A549 (cell line): ENCODE measurements at regions not wholly inside any gene's neighbourhood (a gene's known extent, or its start where the extent isn't known, plus 50 kb on each side); places are given as distances from the start of the nearest gene placed in this dataset.

ENCODE experiments used
- ATAC-seq, 2 experiments: fragments of 200-7000 bp in 1 of 2; fragments of >200 bp in 1 of 2; cut with Nextera tagmentation in 1 of 2; cut with Tn5 transposase in 1 of 2; 3 replicates each; pipeline versions ENCODE4 v1.8.0 to v1.9.1; 2018 to 2020; ENCODE audit warnings: mild to moderate bottlenecking in 1 of 2, moderate library complexity in 1 of 2
- CTCF ChIA-PET: fragments of 300-600 bp; sonication (Branson Sonifier 250); formaldehyde crosslinking; extraction: SDS; loops from one replicate; lab custom pipeline; 2021; ENCODE audit warnings: antibody characterized with exemption, inconsistent platforms; lab: Yijun Ruan, JAX
- POLR2A ChIA-PET: fragments of 350-600 bp; formaldehyde crosslinking; extraction: SDS; loops from one replicate; lab custom pipeline; 2021; ENCODE audit warnings: antibody characterized with exemption, inconsistent platforms; lab: Yijun Ruan, JAX
- DNase-seq, 2 experiments: peaks; one replicate each; pipeline versions ENCODE4 v3.0.0 to v3.0.0-alpha.2; 2011 to 2016; ENCODE audit warnings: low read depth in 1 of 2, low spot score in 1 of 2
- FAIRE-seq: peaks from 2 replicates; lab custom pipeline; 2011; peaks lifted over from hg19 to GRCh38; lab: Jason Lieb, UNC
- H3K27ac ChIP-seq, 2 experiments: fragments of >200 bp; sonication (Bioruptor Twin); formaldehyde crosslinking; 3 replicates each; pipeline ENCODE4 v1.5.1; 2016 to 2017
- H3K4me1 ChIP-seq: fragments of >200 bp; sonication (Bioruptor Twin); formaldehyde crosslinking; 3 replicates; pipeline ENCODE4 v1.6.1; 2016
- H3K4me2 ChIP-seq: fragments of >200 bp; sonication (Bioruptor Twin); formaldehyde crosslinking; 3 replicates; pipeline ENCODE4 v1.6.1; 2016
- H3K4me3 ChIP-seq: fragments of >200 bp; sonication (Bioruptor Twin); formaldehyde crosslinking; 3 replicates; pipeline ENCODE4 v1.5.1; 2016
- H3K9me3 ChIP-seq: fragments of >200 bp; sonication (Bioruptor Twin); formaldehyde crosslinking; 3 replicates; pipeline ENCODE4 v1.6.1; 2016
- BHLHE40 ChIP-seq: IDR thresholded peaks from 2 replicates; pipeline ENCODE4 v1.6.1; 2012; ENCODE audit warnings: low read depth, low read length, inconsistent platforms
- CBX8 ChIP-seq: fragments of 200-600 bp; sonication (generic); IDR thresholded peaks from 2 replicates; pipeline ENCODE4 v1.6.1; 2016
- CEBPB ChIP-seq, 2 experiments: fragments of >200 bp in 1 of 2; sonication (Bioruptor Twin) in 1 of 2; formaldehyde crosslinking in 1 of 2; IDR thresholded peaks; 2 replicates each; pipeline ENCODE4 v1.6.1; 2012 to 2016
- CHD2 ChIP-seq: fragments of 150-350 bp; IDR thresholded peaks from 2 replicates; pipeline ENCODE4 v1.6.1; 2014; ENCODE audit warnings: low read length; ENCODE audit not compliant: partially characterized antibody
- EP300 ChIP-seq, 2 experiments: fragments of >200 bp; sonication (Bioruptor Twin); formaldehyde crosslinking; IDR thresholded peaks; 2 replicates in 1 of 2; 3 replicates in 1 of 2; pipeline ENCODE4 v1.6.1; 2016 to 2017
- FOSL2 ChIP-seq, 2 experiments: fragments of 450-650 bp in 1 of 2; fragments of >200 bp in 1 of 2; sonication (Bioruptor Twin) in 1 of 2; formaldehyde crosslinking; IDR thresholded peaks; 2 replicates each; pipeline versions ENCODE4 v1.5.0 to v1.6.1; 2016 to 2020; ENCODE audit warnings: mild to moderate bottlenecking in 1 of 2, moderate library complexity in 1 of 2
- FOXS1 ChIP-seq: fragments of 250-450 bp; sonication (Bioruptor Pico); IDR thresholded peaks from 2 replicates; pipeline ENCODE4 v1.5.0; 2020; ENCODE audit warnings: mild to moderate bottlenecking, moderate library complexity
- HDAC2 ChIP-seq: fragments of 200-600 bp; sonication (generic); IDR thresholded peaks from 2 replicates; pipeline ENCODE4 v1.6.1; 2016
- HEYL ChIP-seq: fragments of 250-450 bp; sonication (Bioruptor Pico); IDR thresholded peaks from 2 replicates; pipeline ENCODE4 v1.8.0; 2021; ENCODE audit warnings: mild to moderate bottlenecking, moderate library complexity
- HOXA7 ChIP-seq: fragments of 250-450 bp; sonication (Bioruptor Pico); IDR thresholded peaks from 2 replicates; pipeline ENCODE4 v1.5.0; 2020; ENCODE audit warnings: mild to moderate bottlenecking, moderate library complexity
- HOXB13 ChIP-seq: fragments of 250-450 bp; sonication (Bioruptor Pico); IDR thresholded peaks from 2 replicates; pipeline ENCODE4 v1.5.0; 2020; ENCODE audit warnings: low read depth, mild to moderate bottlenecking, moderate library complexity
- MAFK ChIP-seq: fragments of 450-650 bp; IDR thresholded peaks from 2 replicates; pipeline ENCODE4 v1.6.1; 2014; ENCODE audit not compliant: partially characterized antibody
- MYC ChIP-seq: IDR thresholded peaks from 2 replicates; pipeline ENCODE4 v1.6.1; 2012; ENCODE audit warnings: mild to moderate bottlenecking, inconsistent platforms, low read length, improper control_type of control experiment, borderline replicate concordance
- RFX5 ChIP-seq: fragments of 450-650 bp; IDR thresholded peaks from 2 replicates; pipeline ENCODE4 v1.7.1; 2014; ENCODE audit warnings: antibody characterized with exemption, mild to moderate bottlenecking, moderate library complexity
- SREBF2 ChIP-seq: fragments of 450-650 bp; IDR thresholded peaks from 2 replicates; pipeline ENCODE4 v1.6.1; 2014; ENCODE audit warnings: mild to moderate bottlenecking, moderate library complexity
- TFCP2L1 ChIP-seq: fragments of 250-450 bp; sonication (Bioruptor Pico); IDR thresholded peaks from 2 replicates; pipeline ENCODE4 v1.5.0; 2021; ENCODE audit warnings: mild to moderate bottlenecking
- ZFP36 ChIP-seq: fragments of 450-650 bp; IDR thresholded peaks from 2 replicates; pipeline ENCODE4 v1.6.1; 2014; ENCODE audit warnings: borderline replicate concordance; ENCODE audit not compliant: partially characterized antibody
- WGBS: methylation state at CpG from one replicate; pipeline ENCODE4 v1.1.6; 2017; ENCODE audit errors: missing lambda C conversion rate; 5-methylcytosine and 5-hydroxymethylcytosine counted together
- TF ChIP-seq, protein P1 (sequence below): fragments of >200 bp; sonication (Bioruptor Twin); formaldehyde crosslinking; IDR thresholded peaks from 2 replicates; pipeline ENCODE4 v1.6.1; 2016
- TF ChIP-seq, protein P2 (sequence below): fragments of 250-450 bp; sonication (Bioruptor Pico); IDR thresholded peaks from 2 replicates; pipeline ENCODE4 v1.5.0; 2020; ENCODE audit warnings: low read depth, mild to moderate bottlenecking, moderate library complexity
- TF ChIP-seq, protein P3 (sequence below): fragments of 450-650 bp; IDR thresholded peaks from 2 replicates; pipeline ENCODE4 v1.6.1; 2014; ENCODE audit warnings: antibody characterized with exemption

DNA sequence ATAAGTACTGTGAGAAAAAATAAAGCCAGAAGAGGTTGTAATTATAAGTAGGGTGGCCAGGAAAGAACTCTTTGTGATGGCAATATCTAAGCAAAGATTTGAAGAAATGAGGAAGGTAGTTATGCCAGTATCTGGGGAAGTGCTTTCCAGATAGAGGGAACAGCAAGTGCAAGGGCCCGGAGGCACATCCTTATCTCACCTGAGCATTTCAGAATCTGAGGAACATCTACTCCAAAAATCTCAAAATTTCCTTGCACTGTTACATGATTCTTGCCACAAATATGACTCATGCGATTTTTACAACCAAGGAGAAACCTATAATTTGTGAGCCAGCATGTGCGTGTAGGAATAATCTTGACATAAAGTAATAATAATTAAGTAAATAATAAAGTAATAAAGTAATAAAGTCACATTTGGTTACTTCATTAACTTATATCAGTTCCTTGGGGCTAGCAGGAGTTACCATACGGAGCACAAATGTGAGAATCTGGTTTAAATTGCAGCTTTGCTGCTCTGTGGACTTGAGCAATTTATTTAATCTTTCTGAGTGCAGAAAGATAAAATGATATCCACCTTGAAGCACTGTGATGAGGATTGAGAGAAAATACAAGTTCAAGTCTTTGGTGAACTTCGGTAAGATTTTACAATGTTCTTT, 105.1 kb upstream of the SLC34A2 start:
- CTCF ChIA-PET, result interaction anchor here (1.2 kb wide), 1 partner anchor 218 kb away, joined by 3 read pairs; no protein-coding TSS in a partner anchor
- no peaks in the 10 kb centered on the region for H3K9me3 ChIP-seq
- POLR2A ChIA-PET, result interaction anchor here (0.7 kb wide), 1 partner anchor 859 kb away, joined by 6 read pairs; no protein-coding TSS in a partner anchor
- no peak for FAIRE-seq
- no peak for DNase-seq
- peaks cover 17% of the 10 kb centered on the region for H3K4me1 ChIP-seq
- no peak overlapping the region for H3K27ac ChIP-seq
- TF ChIP-seq HOXA7 (CRISPR knock-in tag) (no peak), TFCP2L1 (no peak), ZFP36 (no peak)
- TF ChIP-seq, protein P1, sequence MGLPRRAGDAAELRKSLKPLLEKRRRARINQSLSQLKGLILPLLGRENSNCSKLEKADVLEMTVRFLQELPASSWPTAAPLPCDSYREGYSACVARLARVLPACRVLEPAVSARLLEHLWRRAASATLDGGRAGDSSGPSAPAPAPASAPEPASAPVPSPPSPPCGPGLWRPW, result no peak
- WGBS, result 74% methylated on average over 5 of the region's 5 CpGs
- no peak overlapping the region for H3K4me2 ChIP-seq
- no peak overlapping the region for H3K4me3 ChIP-seq
- no peak for ATAC-seq

DNA sequence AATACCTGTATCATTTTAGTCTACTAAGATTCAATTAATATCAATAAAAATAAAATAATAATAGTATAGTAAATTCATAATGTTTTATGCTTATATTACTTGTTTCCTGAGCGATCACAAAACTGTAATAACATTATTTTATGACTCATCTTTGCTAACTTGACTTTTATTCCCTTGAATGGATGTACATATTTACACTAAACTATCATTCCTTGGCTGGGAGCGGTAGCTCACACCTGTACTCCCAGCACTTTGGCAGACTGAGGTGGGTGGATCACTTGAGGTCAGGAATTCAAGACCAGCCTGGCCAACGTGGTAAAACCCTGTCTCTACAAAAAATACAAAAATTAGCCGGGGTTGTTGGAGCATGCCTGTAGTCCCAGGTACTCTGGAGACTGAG, 104.0 kb upstream of the SLC34A2 start:
- Histone ChIP-seq H3K4me2 (peak overlapping the region; percentile 80), H3K4me3 (no peak overlapping the region), H3K27ac (peak overlapping the region in 1 of 2 experiments; percentile 79; a peak in 2 of 6 replicates), H3K9me3 (no peaks in the 10 kb centered on the region), H3K4me1 (peaks cover 17% of the 10 kb centered on the region)
- POLR2A ChIA-PET, result no interaction called here
- CTCF ChIA-PET, result interaction anchor here (0.6 to 1.2 kb wide), 2 partner anchors 200 to 217 kb away, joined by 3 to 4 read pairs; no protein-coding TSS in a partner anchor
- 18% methylated on average over 4 of the region's 4 CpGs for WGBS
- TF ChIP-seq BHLHE40 (no peak), FOSL2 (IDR thresholded peaks at IDR 0.05) (no peak), FOSL2 (CRISPR knock-in tag; IDR thresholded peaks at IDR 0.05) (0 out of 2 replicates have a peak, but pooled peaks have one; percentile 12)
- FAIRE-seq, result no peak
- no peak for ATAC-seq
- DNase-seq, result no peak

DNA sequence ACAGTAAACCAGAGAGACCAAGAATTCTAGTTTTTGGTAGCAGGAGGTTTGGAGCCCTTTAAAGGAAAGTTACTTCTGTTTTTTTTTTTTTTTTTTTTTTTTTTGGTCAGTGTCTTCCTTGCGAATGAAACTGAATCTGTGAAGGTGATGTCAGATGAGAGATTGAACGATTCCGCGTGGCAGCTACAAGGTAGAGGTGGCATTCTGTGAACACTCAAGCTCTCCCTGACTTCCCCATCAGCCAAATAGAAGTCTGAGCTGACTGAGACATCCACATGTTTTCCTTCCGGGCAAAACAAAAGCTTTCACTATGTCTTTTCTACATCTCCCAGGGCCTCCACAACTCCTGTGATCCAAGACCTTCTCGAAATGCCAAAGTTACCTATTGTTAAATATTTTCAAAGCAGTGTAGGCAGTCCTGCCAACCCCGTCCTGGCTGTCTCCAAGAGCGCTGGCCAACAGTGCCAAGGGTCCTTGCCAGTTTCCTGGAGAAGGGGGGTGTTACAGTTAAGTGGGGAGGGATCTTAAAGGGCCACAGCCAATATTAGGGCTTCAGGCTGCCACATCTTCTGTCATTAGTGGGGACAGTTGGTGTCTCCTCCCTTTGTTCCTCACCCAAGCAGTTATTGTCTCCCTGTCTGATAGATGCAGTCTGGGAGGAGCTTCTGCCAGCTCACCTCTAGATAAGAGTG, 102.9 kb upstream of the SLC34A2 start:
- 10% methylated on average over 7 of the region's 8 CpGs for WGBS
- POLR2A ChIA-PET, result no interaction called here
- Histone ChIP-seq H3K4me2 (peak overlapping the region; percentile 80), H3K4me3 (peak overlapping the region; percentile 28; the same call in 1 of the 3 replicates), H3K9me3 (no peaks in the 10 kb centered on the region), H3K27ac (peak overlapping the region; percentile 74 to 79), H3K4me1 (peaks cover 17% of the 10 kb centered on the region)
- ATAC-seq (peak; percentile 85 to 96), FAIRE-seq (no peak), DNase-seq (peak; percentile 47 to 67)
- CTCF ChIA-PET, result no interaction called here
- no peak for TF ChIP-seq RFX5
- no peak for TF ChIP-seq MAFK
- TF ChIP-seq SREBF2, result no peak
- no peak for TF ChIP-seq HDAC2
- TF ChIP-seq FOXS1 (CRISPR knock-in tag), result no peak
- TF ChIP-seq CEBPB (IDR thresholded peaks at IDR 0.05), result no peak
- TF ChIP-seq MYC, result no peak
- no peak for TF ChIP-seq BHLHE40
- TF ChIP-seq CHD2, result no peak
- TF ChIP-seq, protein P2, sequence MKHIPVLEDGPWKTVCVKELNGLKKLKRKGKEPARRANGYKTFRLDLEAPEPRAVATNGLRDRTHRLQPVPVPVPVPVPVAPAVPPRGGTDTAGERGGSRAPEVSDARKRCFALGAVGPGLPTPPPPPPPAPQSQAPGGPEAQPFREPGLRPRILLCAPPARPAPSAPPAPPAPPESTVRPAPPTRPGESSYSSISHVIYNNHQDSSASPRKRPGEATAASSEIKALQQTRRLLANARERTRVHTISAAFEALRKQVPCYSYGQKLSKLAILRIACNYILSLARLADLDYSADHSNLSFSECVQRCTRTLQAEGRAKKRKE, result no peak
- no peak for TF ChIP-seq ZFP36
- TF ChIP-seq, protein P3, sequence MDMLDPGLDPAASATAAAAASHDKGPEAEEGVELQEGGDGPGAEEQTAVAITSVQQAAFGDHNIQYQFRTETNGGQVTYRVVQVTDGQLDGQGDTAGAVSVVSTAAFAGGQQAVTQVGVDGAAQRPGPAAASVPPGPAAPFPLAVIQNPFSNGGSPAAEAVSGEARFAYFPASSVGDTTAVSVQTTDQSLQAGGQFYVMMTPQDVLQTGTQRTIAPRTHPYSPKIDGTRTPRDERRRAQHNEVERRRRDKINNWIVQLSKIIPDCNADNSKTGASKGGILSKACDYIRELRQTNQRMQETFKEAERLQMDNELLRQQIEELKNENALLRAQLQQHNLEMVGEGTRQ, result no peak
- no peak for TF ChIP-seq HEYL (CRISPR knock-in tag)
- no peak for TF ChIP-seq HOXB13
- TF ChIP-seq EP300 (IDR thresholded peaks at IDR 0.05), result no peak
- TF ChIP-seq, protein P1, result no peak
- TF ChIP-seq HOXA7 (CRISPR knock-in tag), result no peak
- no peak for TF ChIP-seq CBX8
